ENCODE measurements at regions not wholly inside any gene's neighbourhood (a gene's known extent, or its start where the extent isn't known, plus 50 kb on each side); places are given as distances from the start of the nearest gene placed in this dataset.

- Histone ChIP-seq H3K4me1 (ENCODE audit: control insufficient read depth, insufficient read depth, low read length) (no peaks in the 10 kb centered on the region), H2AFZ (ENCODE audit: control insufficient read depth, low read depth, low read length) (no peak overlapping the region), H3K79me2 (ENCODE audit: control insufficient read depth, insufficient read depth, low read length) (no peaks in the 10 kb centered on the region), H3K4me2 (ENCODE audit: control insufficient read depth, insufficient read depth) (no peak overlapping the region), H4K20me1 (ENCODE audit: control insufficient read depth, insufficient read depth) (no peaks in the 10 kb centered on the region), H3K4me3 (no peak overlapping the region), H3K36me3 (ENCODE audit: control insufficient read depth in 2 of 2, insufficient read depth in 2 of 2, low read length in 1 of 2) (no peaks in the 10 kb centered on the region), H3K27me3 (replicated peaks in 1 of 2; ENCODE audit: control insufficient read depth in 2 of 2, insufficient read depth in 2 of 2, low read length in 1 of 2) (no peaks in the 10 kb centered on the region), H3K27ac (ENCODE audit: control insufficient read depth, insufficient read depth) (no peak overlapping the region), H3K9me3 (replicated peaks; ENCODE audit: control insufficient read depth, insufficient read depth, low read length) (no peaks in the 10 kb centered on the region), H3K9ac (ENCODE audit: control insufficient read depth, insufficient read depth, low read length) (no peak overlapping the region)
- BruUV-seq (replicated peaks): no TSS peak
- ChIA-PET RAD21 (ENCODE audit: unreplicated experiment) (no interaction called here), CTCF (no interaction called here), SMC1A (ENCODE audit: uncharacterized antibody, unreplicated experiment) (interaction anchor here (0.5 kb wide), 1 partner anchor 1154 kb away, joined by 3 read pairs; no protein-coding TSS in a partner anchor), POLR2A (interaction anchor here (0.6 kb wide), 1 partner anchor 66 kb away, joined by 4 read pairs; no protein-coding TSS in a partner anchor)
- ATAC-seq: no peak
- in situ Hi-C loops (cut with MboI) (no loop called here), intact Hi-C loops (cut with micrococcal nuclease; ENCODE audit: unreplicated experiment) (no loop called here)
- FAIRE-seq: no peak
- 51% methylated on average over 2 of the region's 2 CpGs for WGBS (ENCODE audit: insufficient coverage, insufficient replicate concordance, low lambda C conversion rate, missing lambda C conversion rate)
- no peak for DNase-seq (ENCODE audit: low read depth, low spot score)
- TF ChIP-seq IRF3 (IDR thresholded peaks at IDR 0.05) (no peak), ZNF274 (IDR thresholded peaks at IDR 0.05; ENCODE audit: insufficient read depth, insufficient read length) (no peak), ZBTB40 (IDR thresholded peaks at IDR 0.05; ENCODE audit: borderline replicate concordance) (no peak), USF2 (IDR thresholded peaks at IDR 0.05; ENCODE audit: borderline replicate concordance, low read depth, low read length) (no peak), MTA2 (IDR thresholded peaks at IDR 0.05; ENCODE audit: low read depth) (no peak), ETV6 (conservative IDR thresholded peaks at IDR 0.05 in 1 of 2, IDR thresholded peaks at IDR 0.05 in 1 of 2; ENCODE audit: borderline replicate concordance in 1 of 2, low read depth in 1 of 2) (no peak), SMARCA5 (IDR thresholded peaks at IDR 0.05) (no peak), ZNF384 (IDR thresholded peaks at IDR 0.05; ENCODE audit: borderline replicate concordance, low read depth, low read length) (no peak)
- TF ChIP-seq, protein P1, sequence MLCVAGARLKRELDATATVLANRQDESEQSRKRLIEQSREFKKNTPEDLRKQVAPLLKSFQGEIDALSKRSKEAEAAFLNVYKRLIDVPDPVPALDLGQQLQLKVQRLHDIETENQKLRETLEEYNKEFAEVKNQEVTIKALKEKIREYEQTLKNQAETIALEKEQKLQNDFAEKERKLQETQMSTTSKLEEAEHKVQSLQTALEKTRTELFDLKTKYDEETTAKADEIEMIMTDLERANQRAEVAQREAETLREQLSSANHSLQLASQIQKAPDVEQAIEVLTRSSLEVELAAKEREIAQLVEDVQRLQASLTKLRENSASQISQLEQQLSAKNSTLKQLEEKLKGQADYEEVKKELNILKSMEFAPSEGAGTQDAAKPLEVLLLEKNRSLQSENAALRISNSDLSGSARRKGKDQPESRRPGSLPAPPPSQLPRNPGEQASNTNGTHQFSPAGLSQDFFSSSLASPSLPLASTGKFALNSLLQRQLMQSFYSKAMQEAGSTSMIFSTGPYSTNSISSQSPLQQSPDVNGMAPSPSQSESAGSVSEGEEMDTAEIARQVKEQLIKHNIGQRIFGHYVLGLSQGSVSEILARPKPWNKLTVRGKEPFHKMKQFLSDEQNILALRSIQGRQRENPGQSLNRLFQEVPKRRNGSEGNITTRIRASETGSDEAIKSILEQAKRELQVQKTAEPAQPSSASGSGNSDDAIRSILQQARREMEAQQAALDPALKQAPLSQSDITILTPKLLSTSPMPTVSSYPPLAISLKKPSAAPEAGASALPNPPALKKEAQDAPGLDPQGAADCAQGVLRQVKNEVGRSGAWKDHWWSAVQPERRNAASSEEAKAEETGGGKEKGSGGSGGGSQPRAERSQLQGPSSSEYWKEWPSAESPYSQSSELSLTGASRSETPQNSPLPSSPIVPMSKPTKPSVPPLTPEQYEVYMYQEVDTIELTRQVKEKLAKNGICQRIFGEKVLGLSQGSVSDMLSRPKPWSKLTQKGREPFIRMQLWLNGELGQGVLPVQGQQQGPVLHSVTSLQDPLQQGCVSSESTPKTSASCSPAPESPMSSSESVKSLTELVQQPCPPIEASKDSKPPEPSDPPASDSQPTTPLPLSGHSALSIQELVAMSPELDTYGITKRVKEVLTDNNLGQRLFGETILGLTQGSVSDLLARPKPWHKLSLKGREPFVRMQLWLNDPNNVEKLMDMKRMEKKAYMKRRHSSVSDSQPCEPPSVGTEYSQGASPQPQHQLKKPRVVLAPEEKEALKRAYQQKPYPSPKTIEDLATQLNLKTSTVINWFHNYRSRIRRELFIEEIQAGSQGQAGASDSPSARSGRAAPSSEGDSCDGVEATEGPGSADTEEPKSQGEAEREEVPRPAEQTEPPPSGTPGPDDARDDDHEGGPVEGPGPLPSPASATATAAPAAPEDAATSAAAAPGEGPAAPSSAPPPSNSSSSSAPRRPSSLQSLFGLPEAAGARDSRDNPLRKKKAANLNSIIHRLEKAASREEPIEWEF (IDR thresholded peaks at IDR 0.05; ENCODE audit: insufficient replicate concordance, low read depth, low read length): no peak
Observed at GRCh38 chr2:49737606-49738005, 583.3 kb upstream of the FSHR start.
